C4-2B (cell line): ENCODE measurements at regions not wholly inside any gene's neighbourhood (a gene's known extent, or its start where the extent isn't known, plus 50 kb on each side); places are given as distances from the start of the nearest gene placed in this dataset.

Source experiments
- CTCF ChIP-seq: fragments of 450-650 bp; conservative IDR thresholded peaks from 2 replicates; pipeline ENCODE4 v1.5.1; 2017; ENCODE audit warnings: mild to moderate bottlenecking
- ZFX ChIP-seq: fragments of 450-650 bp; IDR thresholded peaks from 2 replicates; pipeline ENCODE4 v1.6.1; 2017

GRCh38 chr4:11700751-11701226, 272.1 kb upstream of the HS3ST1 start:
- TF ChIP-seq CTCF (no peak), ZFX (no peak)
